Activated T-helper 1 cell treated with anti-CD3 and anti-CD28 coated beads, Interleukin-12 subunit alpha, Interleukin-12 subunit beta, Interleukin-2, Interleukin-4 antibody, amounts not matched to agents 30 ng/mL and 10 ng/mL and 1 ng/mL, durations not matched to agents 14 hours and 24 hours and 36 hours (primary cell): ENCODE measurements at regions not wholly inside any gene's neighbourhood (a gene's known extent, or its start where the extent isn't known, plus 50 kb on each side); places are given as distances from the start of the nearest gene placed in this dataset.
"Not testable (repeated sequence)": the region's sequence is repeated elsewhere in the genome, so short reads cannot be mapped to it uniquely, and the experiment has no call there.

Experiments used
- DNase-seq: peaks from one replicate; pipeline ENCODE4 v3.0.0; 2021; ENCODE audit warnings: low spot score
- H3K27ac Mint-ChIP-seq: one replicate; pipeline ENCODE4 v1.8.0; 2021; ENCODE audit warnings: mild to moderate bottlenecking, mixed read lengths
- H3K27me3 Mint-ChIP-seq: one replicate; pipeline ENCODE4 v1.8.0; 2022; ENCODE audit warnings: mild to moderate bottlenecking, moderate library complexity, mixed read lengths; ENCODE audit not compliant: insufficient read depth
- H3K36me3 Mint-ChIP-seq: one replicate; pipeline ENCODE4 v1.8.0; 2021; ENCODE audit warnings: low read depth, mixed read lengths
- H3K4me1 Mint-ChIP-seq: one replicate; pipeline ENCODE4 v1.8.0; 2021; ENCODE audit warnings: low read depth, mixed read lengths
- H3K4me3 Mint-ChIP-seq: one replicate; pipeline ENCODE4 v1.8.0; 2021; ENCODE audit warnings: mild to moderate bottlenecking, moderate library complexity, mixed read lengths
- H3K9me3 Mint-ChIP-seq: one replicate; pipeline ENCODE4 v1.8.0; 2021; ENCODE audit warnings: mixed read lengths
- intact Hi-C: fragments of 100-400 bp; cut with micrococcal nuclease; formaldehyde crosslinking; loops from one replicate; pipeline ENCODE4 v1.15.1; 2024

DNA sequence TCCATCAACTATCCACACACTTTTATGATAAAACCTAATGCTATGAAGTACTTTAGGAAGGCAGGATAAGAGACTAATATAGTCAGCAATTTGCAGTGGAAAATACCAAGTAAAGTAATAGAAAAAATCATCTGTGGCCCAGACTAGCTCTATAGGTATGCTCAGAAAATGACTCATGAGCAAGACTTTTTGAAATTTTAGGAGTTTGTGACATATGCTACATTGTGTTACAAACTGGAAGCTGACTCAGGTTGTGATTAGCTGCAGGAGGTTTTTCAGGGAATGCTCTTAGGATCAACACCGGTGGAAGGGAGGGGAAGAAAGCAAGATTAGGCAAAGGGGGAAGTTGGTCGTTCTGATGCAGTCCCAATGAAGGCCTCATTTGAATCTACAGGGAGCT lies 56.1 kb downstream of the FEZF1 start:
- Mint-ChIP-seq H3K9me3 (no peaks in the 10 kb centered on the region), H3K4me3 (no peak overlapping the region), H3K4me1 (no peaks in the 10 kb centered on the region), H3K36me3 (no peaks in the 10 kb centered on the region), H3K27me3 (no peaks in the 10 kb centered on the region), H3K27ac (no peak overlapping the region)
- DNase-seq = no peak
- intact Hi-C loops = no loop called here

DNA sequence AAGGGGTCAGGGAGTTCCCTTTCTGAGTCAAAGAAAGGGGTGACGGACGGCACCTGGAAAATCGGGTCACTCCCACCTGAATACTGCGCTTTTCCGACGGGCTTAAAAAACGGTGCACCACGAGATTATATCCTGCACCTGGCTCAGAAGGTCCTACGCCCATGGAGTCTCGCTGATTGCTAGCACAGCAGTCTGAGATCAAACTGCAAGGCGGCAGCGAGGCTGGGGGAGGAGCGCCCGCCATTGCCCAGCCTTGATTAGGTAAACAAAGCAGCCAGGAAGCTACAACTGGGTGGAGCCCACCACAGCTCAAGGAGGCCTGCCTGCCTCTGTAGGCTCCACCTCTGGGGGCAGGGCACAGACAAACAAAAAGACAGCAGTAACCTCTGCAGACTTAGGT lies 65.8 kb downstream of the FEZF1 start:
- intact Hi-C loops, H3K4me1 Mint-ChIP-seq, DNase-seq, H3K4me3 Mint-ChIP-seq, H3K27me3 Mint-ChIP-seq, H3K36me3 Mint-ChIP-seq, H3K27ac Mint-ChIP-seq, H3K9me3 Mint-ChIP-seq: not testable (repeated sequence)

DNA sequence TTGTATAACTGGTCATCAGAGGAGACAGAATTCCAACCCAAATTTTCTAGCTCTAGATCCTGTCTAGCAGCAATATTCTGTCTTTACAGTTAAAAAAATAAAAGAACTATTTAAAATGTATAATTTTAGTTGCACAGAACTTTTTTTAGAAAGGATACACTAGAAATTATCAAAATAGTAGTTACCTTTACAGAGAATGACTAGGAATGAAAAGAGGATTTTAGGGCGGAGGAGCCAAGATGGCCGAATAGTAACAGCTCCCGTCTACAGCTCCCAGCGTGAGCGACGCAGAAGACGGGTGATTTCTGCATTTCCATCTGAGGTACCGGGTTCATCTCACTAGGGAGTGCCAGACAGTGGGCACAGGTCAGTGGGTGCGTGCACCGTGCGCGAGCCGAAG lies 66.3 kb downstream of the FEZF1 start:
- H3K27ac Mint-ChIP-seq, DNase-seq, H3K27me3 Mint-ChIP-seq, intact Hi-C loops, H3K4me1 Mint-ChIP-seq, H3K36me3 Mint-ChIP-seq, H3K9me3 Mint-ChIP-seq, H3K4me3 Mint-ChIP-seq: not testable (repeated sequence)

DNA sequence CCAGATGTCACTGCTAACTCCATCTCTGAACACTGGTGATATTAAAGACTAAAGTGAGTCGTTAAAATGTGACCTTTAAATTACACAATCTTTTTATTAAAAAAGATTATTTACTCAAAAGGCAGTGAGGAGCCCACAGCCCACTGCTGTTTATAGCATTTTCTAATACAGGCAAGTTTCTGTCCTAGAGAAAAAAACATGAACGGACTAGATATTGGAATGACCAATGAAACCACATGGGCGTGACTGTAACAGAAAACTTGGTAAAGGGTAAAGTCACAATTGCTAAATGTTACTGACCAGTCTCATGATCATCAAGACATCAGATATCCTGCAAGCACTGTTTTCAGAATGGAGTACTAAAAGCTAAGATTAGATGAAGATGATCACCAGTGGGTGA lies 78.7 kb downstream of the FEZF1 start:
- Mint-ChIP-seq H3K27ac (no peak overlapping the region), H3K9me3 (no peaks in the 10 kb centered on the region), H3K36me3 (no peaks in the 10 kb centered on the region), H3K4me3 (no peak overlapping the region), H3K27me3 (no peaks in the 10 kb centered on the region), H3K4me1 (no peaks in the 10 kb centered on the region)
- DNase-seq = no peak
- intact Hi-C loops = no loop called here

DNA sequence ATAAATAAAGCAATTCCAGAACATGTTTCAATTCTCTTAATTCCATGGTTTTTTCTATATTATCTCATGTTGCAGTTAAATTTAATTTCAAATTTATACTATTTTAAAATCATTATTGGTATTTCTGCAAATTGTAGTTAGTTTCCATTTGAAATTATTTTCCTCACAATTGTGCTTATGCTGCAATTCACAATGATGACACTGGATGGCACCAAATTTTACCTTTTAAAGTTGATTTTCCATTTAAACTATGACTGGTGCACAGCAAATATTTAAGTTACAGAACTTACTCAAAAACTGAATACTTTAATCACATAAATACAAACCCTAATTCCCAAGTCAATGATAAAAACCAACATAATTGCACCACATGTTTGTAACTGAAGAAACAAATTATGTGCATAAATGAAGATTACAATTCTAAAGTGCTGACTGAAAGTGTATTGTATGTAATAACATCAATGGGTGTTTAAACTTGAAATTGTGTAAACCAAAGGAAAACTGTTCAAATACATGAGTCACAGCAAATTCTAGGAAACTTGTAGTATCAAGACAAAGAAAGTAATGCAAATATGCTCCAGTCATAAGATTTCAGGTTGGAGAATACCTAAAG lies 75.3 kb upstream of the AASS start:
- Mint-ChIP-seq H3K27me3 (no peaks in the 10 kb centered on the region), H3K4me3 (no peak overlapping the region), H3K36me3 (no peaks in the 10 kb centered on the region), H3K27ac (no peak overlapping the region), H3K9me3 (no peaks in the 10 kb centered on the region), H3K4me1 (no peaks in the 10 kb centered on the region)
- intact Hi-C loops = loop anchor here (1.0 to 5.0 kb wide), 2 partner anchors 310 to 938 kb away; no protein-coding TSS in a partner anchor
- DNase-seq = no peak

DNA sequence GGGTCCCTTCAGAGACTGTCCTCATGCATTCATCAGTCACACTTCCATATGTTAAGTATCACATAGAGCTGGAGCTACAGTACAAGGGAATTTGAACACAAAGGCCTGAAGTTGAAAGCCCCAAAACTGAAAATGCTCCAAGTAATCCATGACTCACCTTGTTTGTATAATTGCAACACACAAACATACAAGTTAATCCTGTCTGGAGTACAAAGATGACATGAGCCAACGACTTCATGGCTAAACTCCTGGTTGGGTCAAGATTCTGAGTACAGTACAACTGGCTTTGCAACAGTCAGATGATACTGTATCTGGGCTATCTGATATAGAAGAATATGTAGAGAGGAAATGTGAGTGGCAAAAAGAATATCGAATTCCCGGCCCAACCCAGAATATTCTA lies 73.1 kb upstream of the AASS start:
- intact Hi-C loops = loop anchor here (5.0 kb wide), 1 partner anchor 940 kb away; no protein-coding TSS in a partner anchor
- no peak overlapping the region for H3K27ac Mint-ChIP-seq
- no peak for DNase-seq

DNA sequence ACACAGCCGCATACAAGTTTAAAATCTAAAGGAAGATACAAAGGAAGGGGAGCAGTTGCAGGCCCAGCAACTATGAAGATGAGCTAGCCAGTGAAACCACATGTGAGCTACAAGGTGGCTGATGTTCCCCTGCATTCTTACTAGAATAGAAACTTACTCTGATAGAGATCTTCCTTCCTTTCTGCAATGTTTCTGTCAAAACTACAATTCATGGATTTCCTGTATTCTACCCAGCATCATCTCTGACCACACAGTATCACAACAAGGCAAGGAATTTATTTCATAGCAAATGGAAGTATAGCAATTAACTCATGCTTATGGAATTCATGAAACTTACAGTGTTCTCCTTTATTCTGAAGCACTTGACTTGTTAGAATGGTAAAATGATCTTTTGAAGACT lies 68.7 kb upstream of the AASS start:
- no peak for DNase-seq
- no peak overlapping the region for H3K27ac Mint-ChIP-seq
- no peaks in the 10 kb centered on the region for H3K27me3 Mint-ChIP-seq
- no peaks in the 10 kb centered on the region for H3K4me1 Mint-ChIP-seq
- H3K4me3 Mint-ChIP-seq = no peak overlapping the region
- no peaks in the 10 kb centered on the region for H3K9me3 Mint-ChIP-seq
- H3K36me3 Mint-ChIP-seq = no peaks in the 10 kb centered on the region
- intact Hi-C loops = no loop called here

More for the DNA sequence above, 73.1 kb upstream of the AASS start:
- Mint-ChIP-seq H3K4me3 (no peak overlapping the region), H3K9me3 (no peaks in the 10 kb centered on the region), H3K4me1 (no peaks in the 10 kb centered on the region), H3K36me3 (no peaks in the 10 kb centered on the region), H3K27me3 (no peaks in the 10 kb centered on the region)

DNA sequence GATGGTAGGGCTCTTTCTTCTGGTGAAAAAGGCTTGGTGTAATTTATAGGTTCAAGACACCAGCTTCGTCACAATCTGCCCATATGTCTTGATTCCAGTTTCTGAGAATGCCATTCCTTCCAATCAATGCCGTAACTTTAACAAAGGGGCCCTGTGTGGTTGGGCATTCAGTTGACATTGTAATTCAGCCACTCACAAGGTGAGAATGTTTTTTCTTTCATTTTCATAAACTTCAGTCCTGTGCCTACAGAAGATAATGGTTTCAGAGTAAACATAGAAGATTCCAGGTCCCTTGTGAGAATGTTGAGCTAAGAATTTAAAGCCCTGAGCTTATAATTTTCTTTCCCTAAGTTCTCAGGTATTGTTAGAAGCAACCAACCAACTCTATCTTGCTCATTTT lies 67.3 kb upstream of the AASS start:
- H3K9me3 Mint-ChIP-seq = no peaks in the 10 kb centered on the region
- no peak overlapping the region for H3K4me3 Mint-ChIP-seq
- H3K36me3 Mint-ChIP-seq = no peaks in the 10 kb centered on the region
- intact Hi-C loops = no loop called here
- no peak for DNase-seq
- no peak overlapping the region for H3K27ac Mint-ChIP-seq
- H3K27me3 Mint-ChIP-seq = no peaks in the 10 kb centered on the region
- no peaks in the 10 kb centered on the region for H3K4me1 Mint-ChIP-seq

DNA sequence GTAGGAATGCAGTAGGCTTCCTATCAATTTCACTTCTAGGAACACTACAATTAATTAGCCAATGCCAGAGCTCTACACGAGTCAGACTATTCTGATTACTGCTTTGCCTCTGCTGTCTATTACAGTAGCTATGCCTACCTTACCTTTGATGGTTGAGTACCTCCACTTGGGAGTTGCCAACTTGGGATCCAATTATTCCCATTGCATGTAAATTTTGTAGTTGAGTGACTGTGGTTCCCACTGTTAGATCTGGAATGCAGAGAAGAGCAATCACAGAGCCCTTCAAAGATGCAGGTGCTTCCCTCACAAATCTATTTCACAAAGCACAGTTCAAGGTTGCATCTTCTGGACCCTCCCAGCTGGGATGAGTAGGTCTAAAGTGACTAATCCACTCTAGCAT lies 62.9 kb upstream of the AASS start:
- Mint-ChIP-seq H3K4me1 (no peaks in the 10 kb centered on the region), H3K36me3 (no peaks in the 10 kb centered on the region), H3K4me3 (no peak overlapping the region), H3K9me3 (no peaks in the 10 kb centered on the region), H3K27ac (no peak overlapping the region), H3K27me3 (no peaks in the 10 kb centered on the region)
- no peak for DNase-seq
- intact Hi-C loops = no loop called here

DNA sequence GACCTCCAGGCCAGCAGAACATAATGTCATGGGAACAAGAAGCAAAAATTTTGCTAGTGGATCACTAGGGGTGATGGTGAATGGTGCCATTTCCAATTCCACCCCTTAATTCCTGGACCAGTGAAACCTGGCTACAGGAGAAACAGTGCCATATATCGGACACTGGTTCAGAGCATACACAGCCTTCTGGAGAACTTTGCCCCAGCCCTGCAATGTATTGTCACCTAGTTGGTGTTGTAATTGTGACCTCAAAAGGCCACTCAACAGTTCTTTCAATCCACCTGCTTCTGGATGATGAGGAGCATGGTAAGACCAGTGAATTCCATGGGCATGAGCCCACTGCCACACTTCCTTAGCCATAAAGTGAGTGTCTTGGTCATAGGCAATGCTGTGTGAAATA lies 59.8 kb upstream of the AASS start:
- intact Hi-C loops = no loop called here
- no peak overlapping the region for H3K27ac Mint-ChIP-seq
- no peaks in the 10 kb centered on the region for H3K27me3 Mint-ChIP-seq
- no peaks in the 10 kb centered on the region for H3K36me3 Mint-ChIP-seq
- no peak for DNase-seq
- H3K4me3 Mint-ChIP-seq = no peak overlapping the region
- no peaks in the 10 kb centered on the region for H3K4me1 Mint-ChIP-seq
- H3K9me3 Mint-ChIP-seq = no peaks in the 10 kb centered on the region

DNA sequence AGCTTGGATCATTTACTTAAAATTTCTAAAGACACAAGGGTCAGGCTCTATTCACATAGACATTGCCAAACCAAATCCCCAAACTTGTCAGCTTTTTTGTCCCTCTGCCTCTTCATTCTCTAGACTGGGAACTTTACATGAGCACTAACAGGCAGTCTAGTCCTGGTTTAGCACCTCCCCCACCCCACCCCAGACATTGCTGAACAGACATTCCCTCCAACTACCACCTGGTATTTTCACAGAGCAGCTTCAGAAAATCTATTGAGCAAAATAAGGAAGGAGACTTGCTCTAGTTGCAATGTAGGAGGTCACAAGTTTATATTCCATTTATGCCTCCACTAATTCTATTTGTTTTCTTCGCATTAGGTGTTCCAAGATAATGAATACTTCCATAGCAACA lies 56.8 kb upstream of the AASS start:
- H3K27me3 Mint-ChIP-seq = no peaks in the 10 kb centered on the region
- no peak overlapping the region for H3K27ac Mint-ChIP-seq
- intact Hi-C loops = no loop called here
- no peaks in the 10 kb centered on the region for H3K9me3 Mint-ChIP-seq
- H3K4me3 Mint-ChIP-seq = no peak overlapping the region
- H3K4me1 Mint-ChIP-seq = no peaks in the 10 kb centered on the region
- no peak for DNase-seq
- no peaks in the 10 kb centered on the region for H3K36me3 Mint-ChIP-seq

DNA sequence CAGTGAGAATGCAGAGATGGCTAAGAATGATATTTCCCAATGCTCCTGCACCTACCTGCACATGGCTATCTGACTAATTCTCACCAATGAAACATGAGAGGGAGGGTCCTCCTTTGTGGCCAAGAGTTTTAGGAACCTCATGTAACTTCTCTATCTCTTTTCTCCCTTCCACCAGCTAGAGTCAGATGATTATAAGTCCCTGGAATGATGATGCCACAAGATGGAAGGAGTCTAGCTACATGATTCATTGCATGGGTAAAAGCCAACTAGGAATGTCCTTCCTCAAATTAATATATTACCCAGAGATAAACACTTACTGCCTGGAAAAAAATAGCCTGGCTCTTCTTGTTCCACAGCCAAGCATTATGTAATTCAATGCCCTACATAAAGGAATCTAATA lies 55.1 kb upstream of the AASS start:
- H3K4me1 Mint-ChIP-seq = no peaks in the 10 kb centered on the region
- no peak for DNase-seq
- no peaks in the 10 kb centered on the region for H3K27me3 Mint-ChIP-seq
- no peak overlapping the region for H3K4me3 Mint-ChIP-seq
- no peaks in the 10 kb centered on the region for H3K9me3 Mint-ChIP-seq
- no peak overlapping the region for H3K27ac Mint-ChIP-seq
- intact Hi-C loops = no loop called here
- H3K36me3 Mint-ChIP-seq = no peaks in the 10 kb centered on the region

DNA sequence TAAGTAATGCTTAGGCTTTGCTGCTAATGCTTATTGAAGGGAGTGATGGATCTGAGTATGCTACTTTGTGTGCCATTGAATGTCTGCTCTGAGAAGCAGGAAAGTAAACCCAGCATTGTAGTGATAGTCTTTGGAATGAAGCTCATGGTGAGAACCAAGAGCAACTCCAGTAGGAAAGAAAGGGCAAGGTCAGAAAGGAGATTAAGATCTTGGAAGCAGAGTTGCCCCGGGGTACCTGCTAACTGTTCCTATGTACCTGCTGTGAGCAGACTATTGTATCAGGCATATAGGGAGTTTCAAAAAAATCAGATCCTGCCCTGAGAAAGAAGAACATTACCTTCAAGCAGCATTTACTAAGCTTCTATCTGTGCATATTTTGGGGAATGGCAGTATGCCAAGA lies 54.5 kb upstream of the AASS start:
- intact Hi-C loops = no loop called here
- DNase-seq = no peak
- no peaks in the 10 kb centered on the region for H3K27me3 Mint-ChIP-seq
- H3K4me1 Mint-ChIP-seq = no peaks in the 10 kb centered on the region
- H3K27ac Mint-ChIP-seq = no peak overlapping the region
- no peaks in the 10 kb centered on the region for H3K9me3 Mint-ChIP-seq
- H3K36me3 Mint-ChIP-seq = no peaks in the 10 kb centered on the region
- H3K4me3 Mint-ChIP-seq = no peak overlapping the region
